ENCODE measurements at regions not wholly inside any gene's neighbourhood (a gene's known extent, or its start where the extent isn't known, plus 50 kb on each side); places are given as distances from the start of the nearest gene placed in this dataset.

GRCh38 chr13:84543962-84544361, 661.7 kb upstream of the SLITRK1 start:
- no peak for TF ChIP-seq CTCF (IDR thresholded peaks at IDR 0.05)
- H3K27me3 ChIP-seq (replicated peaks; ENCODE audit: insufficient read depth), result no peaks in the 10 kb centered on the region
- H3K27ac ChIP-seq, result no peak overlapping the region
- H3K9me3 ChIP-seq, result no peaks in the 10 kb centered on the region
- DNase-seq (ENCODE audit: low spot score) (no peak), ATAC-seq (ENCODE audit: insufficient number of reproducible peaks, low FRiP score, low read depth) (no peak)
- no peak overlapping the region for H3K4me3 ChIP-seq
- H3K36me3 ChIP-seq, result no peaks in the 10 kb centered on the region
- peaks cover 0 to 11% of the 10 kb centered on the region in 2 donors for H3K4me1 ChIP-seq (ENCODE audit: control insufficient read depth in 1 of 2, low read depth in 2 of 2)

GRCh38 chr13:84542348-84542747, 660.1 kb upstream of the SLITRK1 start:
- no peaks in the 10 kb centered on the region for H3K9me3 ChIP-seq

GRCh38 chr13:84536906-84537305, 654.6 kb upstream of the SLITRK1 start:
- no peak overlapping the region for H3K4me3 ChIP-seq
- no peak for TF ChIP-seq CTCF (IDR thresholded peaks at IDR 0.05)
- H3K4me1 ChIP-seq (ENCODE audit: control insufficient read depth in 1 of 2, low read depth in 2 of 2), result peaks cover 0 to 11% of the 10 kb centered on the region in 2 donors
- no peak for ATAC-seq (ENCODE audit: insufficient number of reproducible peaks, low FRiP score, low read depth)
- H3K36me3 ChIP-seq, result no peaks in the 10 kb centered on the region
- no peak overlapping the region for H3K27ac ChIP-seq
- no peaks in the 10 kb centered on the region for H3K9me3 ChIP-seq
- H3K27me3 ChIP-seq (replicated peaks; ENCODE audit: insufficient read depth), result no peaks in the 10 kb centered on the region
- no peak for DNase-seq (ENCODE audit: low spot score)

More at GRCh38 chr13:84542348-84542747, 660.1 kb upstream of the SLITRK1 start:
- no peaks in the 10 kb centered on the region for H3K36me3 ChIP-seq
- TF ChIP-seq CTCF (IDR thresholded peaks at IDR 0.05), result no peak
- no peaks in the 10 kb centered on the region for H3K27me3 ChIP-seq (replicated peaks; ENCODE audit: insufficient read depth)
- peaks cover 0 to 11% of the 10 kb centered on the region in 2 donors for H3K4me1 ChIP-seq (ENCODE audit: control insufficient read depth in 1 of 2, low read depth in 2 of 2)
- H3K27ac ChIP-seq, result no peak overlapping the region
- ATAC-seq (ENCODE audit: insufficient number of reproducible peaks, low FRiP score, low read depth), result no peak
- H3K4me3 ChIP-seq, result no peak overlapping the region
- DNase-seq (ENCODE audit: low spot score), result no peak

- no peak for ATAC-seq (ENCODE audit: insufficient number of reproducible peaks, low FRiP score, low read depth)
- H3K27ac ChIP-seq, result no peak overlapping the region
These were observed 646.3 kb upstream of the SLITRK1 start for GRCh38 chr13:84528408-84529070.

GRCh38 chr13:84525865-84526264, 643.6 kb upstream of the SLITRK1 start:
- ATAC-seq (ENCODE audit: insufficient number of reproducible peaks, low FRiP score, low read depth) (no peak), DNase-seq (ENCODE audit: low spot score) (no peak)
- H3K4me3 ChIP-seq, result no peak overlapping the region
- no peak overlapping the region for H3K27ac ChIP-seq
- no peaks in the 10 kb centered on the region for H3K4me1 ChIP-seq (ENCODE audit: control insufficient read depth in 1 of 2, low read depth in 2 of 2)
- H3K9me3 ChIP-seq, result no peaks in the 10 kb centered on the region
- H3K36me3 ChIP-seq, result no peaks in the 10 kb centered on the region
- TF ChIP-seq CTCF (IDR thresholded peaks at IDR 0.05), result no peak
- H3K27me3 ChIP-seq (replicated peaks; ENCODE audit: insufficient read depth), result no peaks in the 10 kb centered on the region

More at GRCh38 chr13:84528408-84529070, 646.3 kb upstream of the SLITRK1 start:
- H3K9me3 ChIP-seq, result no peaks in the 10 kb centered on the region
- no peaks in the 10 kb centered on the region for H3K4me1 ChIP-seq (ENCODE audit: control insufficient read depth in 1 of 2, low read depth in 2 of 2)
- H3K36me3 ChIP-seq, result no peaks in the 10 kb centered on the region
- DNase-seq (ENCODE audit: low spot score), result no peak
- H3K27me3 ChIP-seq (replicated peaks; ENCODE audit: insufficient read depth), result no peaks in the 10 kb centered on the region
- no peak overlapping the region for H3K4me3 ChIP-seq
- TF ChIP-seq CTCF (IDR thresholded peaks at IDR 0.05), result no peak
